G401.6 (cell line): ENCODE measurements at regions not wholly inside any gene's neighbourhood (a gene's known extent, or its start where the extent isn't known, plus 50 kb on each side); places are given as distances from the start of the nearest gene placed in this dataset.

Experiments
- FAIRE-seq: peaks from 2 replicates; lab custom pipeline; 2012; peaks lifted over from hg19 to GRCh38; lab: Jason Lieb, UNC

GRCh38 chr19:28405346-28405742 is 807.6 kb downstream of the UQCRFS1 start:
- FAIRE-seq, result no peak

- FAIRE-seq, result no peak
Observed at GRCh38 chr19:28404472-28404871, 808.5 kb downstream of the UQCRFS1 start.

- no peak for FAIRE-seq
Observed at GRCh38 chr19:28403690-28404089, 809.3 kb downstream of the UQCRFS1 start.

- no peak for FAIRE-seq
Observed at GRCh38 chr19:28402701-28403290, 810.2 kb downstream of the UQCRFS1 start.

GRCh38 chr19:28401739-28402424 is 811.1 kb downstream of the UQCRFS1 start:
- no peak for FAIRE-seq

- no peak for FAIRE-seq
Observed at GRCh38 chr19:28400953-28401671, 811.8 kb downstream of the UQCRFS1 start.

GRCh38 chr19:28399187-28399586 is 813.8 kb downstream of the UQCRFS1 start:
- no peak for FAIRE-seq

GRCh38 chr19:28397800-28398199 is 815.2 kb downstream of the UQCRFS1 start:
- FAIRE-seq, result no peak

GRCh38 chr19:28397306-28397705 is 815.6 kb downstream of the UQCRFS1 start:
- no peak for FAIRE-seq

GRCh38 chr19:28396287-28396831 is 816.6 kb downstream of the UQCRFS1 start:
- no peak for FAIRE-seq

- no peak for FAIRE-seq
Observed at GRCh38 chr19:28394725-28395124, 818.2 kb downstream of the UQCRFS1 start.

GRCh38 chr19:28393574-28394336 is 819.2 kb downstream of the UQCRFS1 start:
- no peak for FAIRE-seq

GRCh38 chr19:28388988-28389387 is 824.0 kb downstream of the UQCRFS1 start:
- FAIRE-seq, result no peak

- no peak for FAIRE-seq
Observed at GRCh38 chr19:28387507-28387906, 825.4 kb downstream of the UQCRFS1 start.

- no peak for FAIRE-seq
Observed at GRCh38 chr19:28386470-28386869, 826.5 kb downstream of the UQCRFS1 start.

- no peak for FAIRE-seq
Observed at GRCh38 chr19:28386066-28386465, 826.9 kb downstream of the UQCRFS1 start.

- FAIRE-seq, result no peak
Observed at GRCh38 chr19:28377077-28377476, 835.9 kb downstream of the UQCRFS1 start.

GRCh38 chr19:28374971-28375370 is 838.0 kb downstream of the UQCRFS1 start:
- FAIRE-seq, result no peak

- FAIRE-seq, result no peak
Observed at GRCh38 chr19:28372576-28373247, 840.2 kb downstream of the UQCRFS1 start.

GRCh38 chr19:28367146-28367545 is 845.8 kb downstream of the UQCRFS1 start:
- no peak for FAIRE-seq

GRCh38 chr19:28363254-28363653 is 849.7 kb downstream of the UQCRFS1 start:
- FAIRE-seq, result no peak
